ENCODE measurements at regions not wholly inside any gene's neighbourhood (a gene's known extent, or its start where the extent isn't known, plus 50 kb on each side); places are given as distances from the start of the nearest gene placed in this dataset.

GRCh38 chr1:80462006-80462405 lies 1338.7 kb upstream of the ADGRL2 start:
- Histone ChIP-seq H3K9me3 (ENCODE audit: low read length) (no peaks in the 10 kb centered on the region), H3K27ac (ENCODE audit: low read length) (no peak overlapping the region)

DNA sequence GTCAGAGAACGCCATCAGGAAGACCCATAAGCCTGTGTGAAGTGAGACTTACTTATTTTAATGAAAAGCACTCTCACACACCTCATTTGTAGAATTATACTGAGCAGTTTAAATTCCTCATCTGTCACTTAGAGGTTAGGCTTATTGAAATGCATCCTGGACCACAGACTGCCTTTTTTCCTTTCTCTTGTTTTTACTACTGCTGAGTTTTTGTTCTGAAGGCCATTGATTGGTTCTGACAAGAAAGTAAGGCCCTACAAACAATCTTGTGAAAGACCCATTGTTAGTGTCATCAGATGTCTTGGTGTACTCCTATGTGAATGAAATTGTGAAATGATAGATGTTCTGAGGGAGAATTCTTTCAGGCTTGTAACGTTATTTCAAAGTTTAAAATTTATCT lies 1343.3 kb upstream of the ADGRL2 start:
- Histone ChIP-seq H3K27ac (ENCODE audit: low read length) (no peak overlapping the region), H3K4me3 (ENCODE audit: low read length) (no peak overlapping the region), H3K79me2 (replicated peaks; ENCODE audit: insufficient read depth, low read length) (no peaks in the 10 kb centered on the region), H3F3A (ENCODE audit: insufficient read depth, low read length, poor library complexity, severe bottlenecking) (no peaks in the 10 kb centered on the region), H3K27me3 (ENCODE audit: insufficient read depth, low read depth, low read length) (no peaks in the 10 kb centered on the region), H3K4me2 (ENCODE audit: low read length) (no peak overlapping the region), H4K20me1 (ENCODE audit: insufficient read depth) (no peaks in the 10 kb centered on the region), H3K9ac (ENCODE audit: low read length) (no peak overlapping the region), H3K9me2 (ENCODE audit: insufficient read depth, low read length) (no peaks in the 10 kb centered on the region), H3K9me3 (ENCODE audit: low read length) (no peaks in the 10 kb centered on the region), H3K36me3 (ENCODE audit: insufficient read depth, low read length) (no peaks in the 10 kb centered on the region), H2AFZ (ENCODE audit: low read depth, low read length) (no peak overlapping the region)
- TF ChIP-seq POLR2AphosphoS5 (IDR thresholded peaks at IDR 0.05), result no peak
- TF ChIP-seq EP300 (conservative IDR thresholded peaks at IDR 0.05; ENCODE audit: poor library complexity, severe bottlenecking), result no peak
- TF ChIP-seq TAF1 (IDR thresholded peaks at IDR 0.05; ENCODE audit: low read depth), result no peak
- TF ChIP-seq MXI1 (conservative IDR thresholded peaks at IDR 0.05; ENCODE audit: poor library complexity, severe bottlenecking), result no peak
- TF ChIP-seq, protein P1, sequence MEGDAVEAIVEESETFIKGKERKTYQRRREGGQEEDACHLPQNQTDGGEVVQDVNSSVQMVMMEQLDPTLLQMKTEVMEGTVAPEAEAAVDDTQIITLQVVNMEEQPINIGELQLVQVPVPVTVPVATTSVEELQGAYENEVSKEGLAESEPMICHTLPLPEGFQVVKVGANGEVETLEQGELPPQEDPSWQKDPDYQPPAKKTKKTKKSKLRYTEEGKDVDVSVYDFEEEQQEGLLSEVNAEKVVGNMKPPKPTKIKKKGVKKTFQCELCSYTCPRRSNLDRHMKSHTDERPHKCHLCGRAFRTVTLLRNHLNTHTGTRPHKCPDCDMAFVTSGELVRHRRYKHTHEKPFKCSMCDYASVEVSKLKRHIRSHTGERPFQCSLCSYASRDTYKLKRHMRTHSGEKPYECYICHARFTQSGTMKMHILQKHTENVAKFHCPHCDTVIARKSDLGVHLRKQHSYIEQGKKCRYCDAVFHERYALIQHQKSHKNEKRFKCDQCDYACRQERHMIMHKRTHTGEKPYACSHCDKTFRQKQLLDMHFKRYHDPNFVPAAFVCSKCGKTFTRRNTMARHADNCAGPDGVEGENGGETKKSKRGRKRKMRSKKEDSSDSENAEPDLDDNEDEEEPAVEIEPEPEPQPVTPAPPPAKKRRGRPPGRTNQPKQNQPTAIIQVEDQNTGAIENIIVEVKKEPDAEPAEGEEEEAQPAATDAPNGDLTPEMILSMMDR (IDR thresholded peaks at IDR 0.05; ENCODE audit: poor library complexity, severe bottlenecking), result no peak
- no peak for TF ChIP-seq SMC3 (conservative IDR thresholded peaks at IDR 0.05; ENCODE audit: poor library complexity)
- TF ChIP-seq EZH2 (IDR thresholded peaks at IDR 0.05; ENCODE audit: borderline replicate concordance, insufficient read depth, low read length, poor library complexity, severe bottlenecking), result no peak
- TF ChIP-seq REST (IDR thresholded peaks at IDR 0.05; ENCODE audit: borderline replicate concordance), result no peak
- TF ChIP-seq RAD21 (conservative IDR thresholded peaks at IDR 0.05), result no peak

More at GRCh38 chr1:80462006-80462405, 1338.7 kb upstream of the ADGRL2 start:
- TF ChIP-seq RAD21 (conservative IDR thresholded peaks at IDR 0.05), result no peak
- no peak for TF ChIP-seq REST (IDR thresholded peaks at IDR 0.05; ENCODE audit: borderline replicate concordance)
- TF ChIP-seq EP300 (conservative IDR thresholded peaks at IDR 0.05; ENCODE audit: poor library complexity, severe bottlenecking), result no peak
- no peak for TF ChIP-seq POLR2AphosphoS5 (IDR thresholded peaks at IDR 0.05)
- TF ChIP-seq MXI1 (conservative IDR thresholded peaks at IDR 0.05; ENCODE audit: poor library complexity, severe bottlenecking), result no peak
- no peak for TF ChIP-seq EZH2 (IDR thresholded peaks at IDR 0.05; ENCODE audit: borderline replicate concordance, insufficient read depth, low read length, poor library complexity, severe bottlenecking)
- TF ChIP-seq SMC3 (conservative IDR thresholded peaks at IDR 0.05; ENCODE audit: poor library complexity), result no peak
- TF ChIP-seq TAF1 (IDR thresholded peaks at IDR 0.05; ENCODE audit: low read depth), result no peak
- TF ChIP-seq, protein P1 (IDR thresholded peaks at IDR 0.05; ENCODE audit: poor library complexity, severe bottlenecking), result no peak
- no peak overlapping the region for H2AFZ ChIP-seq (ENCODE audit: low read depth, low read length)
- no peaks in the 10 kb centered on the region for H3K27me3 ChIP-seq (ENCODE audit: insufficient read depth, low read depth, low read length)
- H3K36me3 ChIP-seq (ENCODE audit: insufficient read depth, low read length), result no peaks in the 10 kb centered on the region
- H3K9ac ChIP-seq (ENCODE audit: low read length), result no peak overlapping the region
- H3K79me2 ChIP-seq (replicated peaks; ENCODE audit: insufficient read depth, low read length), result no peaks in the 10 kb centered on the region
- H3K9me2 ChIP-seq (ENCODE audit: insufficient read depth, low read length), result no peaks in the 10 kb centered on the region
- H3K4me3 ChIP-seq (ENCODE audit: low read length), result no peak overlapping the region
- H3F3A ChIP-seq (ENCODE audit: insufficient read depth, low read length, poor library complexity, severe bottlenecking), result no peaks in the 10 kb centered on the region
- H4K20me1 ChIP-seq (ENCODE audit: insufficient read depth), result no peaks in the 10 kb centered on the region
- no peak overlapping the region for H3K4me2 ChIP-seq (ENCODE audit: low read length)

Measured in neural cell (in vitro differentiated cells).